ENCODE measurements at regions not wholly inside any gene's neighbourhood (a gene's known extent, or its start where the extent isn't known, plus 50 kb on each side); places are given as distances from the start of the nearest gene placed in this dataset.

GRCh38 chr12:88310666-88311065 is 168.6 kb downstream of the TMTC3 start:
- 22% methylated on average over 3 of the region's 6 CpGs for WGBS (ENCODE audit: low lambda C conversion rate)

GRCh38 chr12:88313554-88313953 is 171.4 kb downstream of the TMTC3 start:
- H4K20me1 ChIP-seq (ENCODE audit: insufficient read depth, low read length), result no peaks in the 10 kb centered on the region
- no peaks in the 10 kb centered on the region for H3K36me3 ChIP-seq (replicated peaks in 1 of 2; ENCODE audit: control insufficient read depth in 1 of 2, insufficient read depth in 2 of 2, low read length in 2 of 2)
- H3K4me1 ChIP-seq (ENCODE audit: insufficient read depth, low read length), result no peaks in the 10 kb centered on the region
- ATAC-seq, result no peak
- H3K27me3 ChIP-seq (ENCODE audit: control insufficient read depth in 1 of 2, insufficient read depth in 2 of 2, low read length in 2 of 2), result no peaks in the 10 kb centered on the region
- intact Hi-C loops (cut with micrococcal nuclease; ENCODE audit: unreplicated experiment) (no loop called here), in situ Hi-C loops (cut with HindIII; ENCODE audit: extremely low pct_ligation_motif_present, low pct_unique_long_range_greater_than_20kb) (no loop called here)
- no peak overlapping the region for H3K4me3 ChIP-seq (replicated peaks in 1 of 3; ENCODE audit: insufficient read depth in 1 of 3, low read depth in 2 of 3, low read length in 3 of 3)
- WGBS (ENCODE audit: low lambda C conversion rate), result 35% methylated on average over 1 of the region's 1 CpG
- H3K79me2 ChIP-seq (ENCODE audit: insufficient read depth, low read length), result no peaks in the 10 kb centered on the region
- no peaks in the 10 kb centered on the region for H3K9me3 ChIP-seq (ENCODE audit: low read length)
- no peak overlapping the region for H2AFZ ChIP-seq (ENCODE audit: low read length)
- CTCF ChIA-PET (ENCODE audit: low intra/inter-chr PET ratio, low total read pairs), result no interaction called here
- H3K27ac ChIP-seq (ENCODE audit: extremely low read length, insufficient read depth, low read length), result no peak overlapping the region
- POLR2A ChIA-PET, result no interaction called here
- FAIRE-seq, result no peak
- no peak overlapping the region for H3K4me2 ChIP-seq (ENCODE audit: low read depth, low read length)
- no TSS peak for BruUV-seq (replicated peaks)
- H3K9ac ChIP-seq (ENCODE audit: insufficient read depth, low read depth, low read length), result no peak overlapping the region
- no peak for DNase-seq (ENCODE audit: low spot score)
- TF ChIP-seq ETS1 (CRISPR knock-in tag; IDR thresholded peaks at IDR 0.05) (no peak), ATF7-NPFF (CRISPR knock-in tag; IDR thresholded peaks at IDR 0.05; ENCODE audit: low read depth) (no peak), NFIC (IDR thresholded peaks at IDR 0.05; ENCODE audit: low read length) (no peak), AKNA (CRISPR knock-in tag; IDR thresholded peaks at IDR 0.05; ENCODE audit: borderline replicate concordance) (no peak), ZNF354B (CRISPR knock-in tag; IDR thresholded peaks at IDR 0.05) (no peak), RFXAP (CRISPR knock-in tag; IDR thresholded peaks at IDR 0.05; ENCODE audit: borderline replicate concordance) (no peak), HES4 (CRISPR knock-in tag; IDR thresholded peaks at IDR 0.05; ENCODE audit: borderline replicate concordance) (no peak), EZH2 (conservative IDR thresholded peaks at IDR 0.05; ENCODE audit: low read depth, low read length) (no peak)

More at GRCh38 chr12:88310666-88311065, 168.6 kb downstream of the TMTC3 start:
- TF ChIP-seq ZNF792 (CRISPR knock-in tag; IDR thresholded peaks at IDR 0.05) (no peak), ZBTB38 (CRISPR knock-in tag; IDR thresholded peaks at IDR 0.05) (no peak), ZNF354B (CRISPR knock-in tag; IDR thresholded peaks at IDR 0.05) (no peak), SRSF1 (optimal IDR thresholded peaks at IDR 0.05; ENCODE audit: low read depth, low read length) (no peak), RORA (CRISPR knock-in tag; IDR thresholded peaks at IDR 0.05) (no peak), FOXK2 (IDR thresholded peaks at IDR 0.05) (no peak), AGO2 (optimal IDR thresholded peaks at IDR 0.05; ENCODE audit: low read depth, low read length) (no peak), ETV5 (CRISPR knock-in tag; IDR thresholded peaks at IDR 0.05; ENCODE audit: borderline replicate concordance) (no peak)
- ATAC-seq, result no peak
- Histone ChIP-seq H3K27me3 (ENCODE audit: control insufficient read depth in 1 of 2, insufficient read depth in 2 of 2, low read length in 2 of 2) (no peaks in the 10 kb centered on the region), H3K79me2 (ENCODE audit: insufficient read depth, low read length) (no peaks in the 10 kb centered on the region), H3K9me3 (ENCODE audit: low read length) (no peaks in the 10 kb centered on the region), H3K36me3 (replicated peaks in 1 of 2; ENCODE audit: control insufficient read depth in 1 of 2, insufficient read depth in 2 of 2, low read length in 2 of 2) (no peaks in the 10 kb centered on the region), H2AFZ (ENCODE audit: low read length) (no peak overlapping the region), H3K27ac (ENCODE audit: extremely low read length, insufficient read depth, low read length) (no peak overlapping the region), H3K4me2 (ENCODE audit: low read depth, low read length) (no peak overlapping the region), H3K4me1 (ENCODE audit: insufficient read depth, low read length) (0 out of 2 replicates have a peak, but pooled peaks cover under 1% of the 10 kb centered on the region), H4K20me1 (ENCODE audit: insufficient read depth, low read length) (no peaks in the 10 kb centered on the region), H3K9ac (ENCODE audit: insufficient read depth, low read depth, low read length) (no peak overlapping the region), H3K4me3 (replicated peaks in 1 of 3; ENCODE audit: insufficient read depth in 1 of 3, low read depth in 2 of 3, low read length in 3 of 3) (no peak overlapping the region)
- intact Hi-C loops (cut with micrococcal nuclease; ENCODE audit: unreplicated experiment), result no loop called here
- BruUV-seq (replicated peaks), result no TSS peak
- DNase-seq (ENCODE audit: low spot score), result no peak
- POLR2A ChIA-PET, result no interaction called here
- in situ Hi-C loops (cut with HindIII; ENCODE audit: extremely low pct_ligation_motif_present, low pct_unique_long_range_greater_than_20kb), result no loop called here
- no peak for FAIRE-seq
- CTCF ChIA-PET (ENCODE audit: low intra/inter-chr PET ratio, low total read pairs), result no interaction called here
